H1 (cell line): ENCODE measurements at regions not wholly inside any gene's neighbourhood (a gene's known extent, or its start where the extent isn't known, plus 50 kb on each side); places are given as distances from the start of the nearest gene placed in this dataset.

Experiments used
- CTCF ChIA-PET: fragments of 300-600 bp; sonication (Branson Sonifier 250); formaldehyde crosslinking; loops from one replicate; lab custom pipeline; 2021; ENCODE audit not compliant: partially characterized antibody; lab: Charles Lee
- POLR2A ChIA-PET: fragments of 300-600 bp; sonication (Branson Sonifier 250); formaldehyde crosslinking; loops from one replicate; lab custom pipeline; 2021; ENCODE audit warnings: inconsistent platforms; ENCODE audit not compliant: partially characterized antibody; lab: Charles Lee
- DNase-seq, 2 experiments: peaks; one replicate each; pipeline versions ENCODE4 v3.0.0 to v3.0.0-alpha.2; 2010 to 2022; ENCODE audit warnings: low spot score in 2 of 2, low read depth in 1 of 2, mixed read lengths in 1 of 2
- FAIRE-seq: peaks from 2 replicates; lab custom pipeline; 2011; peaks lifted over from hg19 to GRCh38; lab: Jason Lieb, UNC
- H2AFZ ChIP-seq: 2 replicates; pipeline ENCODE4 v1.8.1; 2012; ENCODE audit warnings: low read length, inconsistent platforms
- H2AK5ac ChIP-seq: 2 replicates; pipeline ENCODE4 v1.6.1; 2013; ENCODE audit warnings: low read depth, low read length
- H2BK120ac ChIP-seq: replicated peaks from 2 replicates; pipeline ENCODE3; 2013; ENCODE audit warnings: low read depth, low read length, inconsistent platforms
- H2BK12ac ChIP-seq: 2 replicates; pipeline ENCODE4 v1.6.1; 2013; ENCODE audit warnings: low read depth, low read length
- H2BK15ac ChIP-seq: 2 replicates; pipeline ENCODE4 v1.6.1; 2013; ENCODE audit warnings: low read length
- H2BK20ac ChIP-seq: 2 replicates; pipeline ENCODE4 v1.6.1; 2013; ENCODE audit warnings: low read length
- H2BK5ac ChIP-seq: 2 replicates; pipeline ENCODE4 v1.6.1; 2013; ENCODE audit warnings: low read depth, low read length
- H3K14ac ChIP-seq: 2 replicates; pipeline ENCODE4 v1.6.1; 2013; ENCODE audit warnings: inconsistent platforms; ENCODE audit not compliant: insufficient read length
- H3K18ac ChIP-seq: 2 replicates; pipeline ENCODE4 v1.6.1; 2013; ENCODE audit warnings: low read length; ENCODE audit errors: extremely low read depth
- H3K23ac ChIP-seq: 2 replicates; pipeline ENCODE4 v1.6.1; 2013; ENCODE audit warnings: inconsistent platforms; ENCODE audit not compliant: insufficient read length
- H3K23me2 ChIP-seq: 2 replicates; pipeline ENCODE4 v1.6.1; 2013; ENCODE audit warnings: low read depth, low read length
- H3K27ac ChIP-seq: 2 replicates; pipeline ENCODE4 v1.6.1; 2011; ENCODE audit warnings: low read depth, low read length, inconsistent platforms
- H3K27me3 ChIP-seq, 4 experiments: replicated peaks in 1 of 4; 1 replicate in 1 of 4; 2 replicates in 3 of 4; pipeline versions ENCODE4 v1.6.1 to v1.8.1; 2011 to 2013; ENCODE audit warnings: low read length in 3 of 4, mild to moderate bottlenecking in 3 of 4, inconsistent platforms in 2 of 4, mixed read lengths in 2 of 4, moderate library complexity in 1 of 4; ENCODE audit not compliant: control insufficient read depth in 3 of 4, insufficient read depth in 3 of 4; ENCODE audit errors: extremely low read depth in 1 of 4
- H3K36me3 ChIP-seq, 4 experiments: 2 replicates each; pipeline versions ENCODE4 v1.6.1 to v1.8.1; 2011 to 2013; ENCODE audit warnings: mild to moderate bottlenecking in 4 of 4, low read length in 3 of 4, moderate library complexity in 2 of 4, control low read depth in 1 of 4, inconsistent platforms in 1 of 4; ENCODE audit not compliant: insufficient read depth in 4 of 4, control insufficient read depth in 2 of 4
- H3K4ac ChIP-seq: replicated peaks from 2 replicates; pipeline ENCODE3; 2013; ENCODE audit warnings: low read length, low read depth, mixed read lengths, inconsistent platforms; ENCODE audit not compliant: insufficient read length
- H3K4me1 ChIP-seq, 4 experiments: replicated peaks in 1 of 4; 1 replicate in 1 of 4; 2 replicates in 3 of 4; pipeline versions ENCODE4 v1.6.1 to v1.8.1; 2011 to 2013; ENCODE audit warnings: low read length in 3 of 4, inconsistent platforms in 2 of 4, mixed read lengths in 1 of 4; ENCODE audit not compliant: insufficient read depth in 4 of 4, control insufficient read depth in 3 of 4
- H3K4me2 ChIP-seq, 2 experiments: 2 replicates each; pipeline versions ENCODE4 v1.6.1 to v1.8.1; 2011 to 2013; ENCODE audit warnings: low read depth in 2 of 2, low read length in 2 of 2, control low read depth in 1 of 2, inconsistent platforms in 1 of 2, mild to moderate bottlenecking in 1 of 2; ENCODE audit not compliant: insufficient read depth in 1 of 2
- H3K4me3 ChIP-seq, 4 experiments: fragments of 200-600, 300-600 bp in 1 of 4; sonication (generic), shearing (Covaris generic), sonication (Bioruptor Twin) in 1 of 4; 2 replicates each; pipeline versions ENCODE4 v1.5.1 to v1.8.1; 2011 to 2016; ENCODE audit warnings: low read length in 4 of 4, low read depth in 3 of 4, control low read depth in 2 of 4, inconsistent platforms in 2 of 4, mild to moderate bottlenecking in 2 of 4, mixed read lengths in 1 of 4, moderate library complexity in 1 of 4; ENCODE audit not compliant: insufficient read depth in 2 of 4; ENCODE audit errors: extremely low read depth in 1 of 4
- H3K56ac ChIP-seq: replicated peaks from 2 replicates; pipeline ENCODE3; 2013; ENCODE audit warnings: low read depth, mild to moderate bottlenecking, mixed read lengths, low read length, inconsistent platforms; ENCODE audit not compliant: insufficient read length
- H3K79me1 ChIP-seq: 2 replicates; pipeline ENCODE4 v1.6.1; 2013; ENCODE audit warnings: low read depth, low read length, control low read depth
- H3K79me2 ChIP-seq, 2 experiments: 2 replicates each; pipeline versions ENCODE4 v1.6.1 to v1.8.1; 2012 to 2013; ENCODE audit warnings: low read length in 2 of 2, mild to moderate bottlenecking in 2 of 2, inconsistent platforms in 1 of 2; ENCODE audit not compliant: insufficient read depth in 2 of 2, control insufficient read depth in 1 of 2
- H3K9ac ChIP-seq, 4 experiments: replicated peaks in 1 of 4; 1 replicate in 1 of 4; 2 replicates in 3 of 4; pipeline versions ENCODE4 v1.6.1 to v1.8.1; 2011 to 2013; ENCODE audit warnings: low read depth in 3 of 4, low read length in 3 of 4, control low read depth in 2 of 4, mild to moderate bottlenecking in 2 of 4, moderate library complexity in 2 of 4, inconsistent platforms in 1 of 4; ENCODE audit errors: extremely low read depth in 1 of 4
- H3K9me3 ChIP-seq, 2 experiments: 2 replicates each; pipeline versions ENCODE4 v1.6.1 to v1.8.1; 2012 to 2013; ENCODE audit warnings: mild to moderate bottlenecking in 2 of 2, moderate library complexity in 2 of 2, control low read depth in 1 of 2, inconsistent platforms in 1 of 2, low read depth in 1 of 2, low read length in 1 of 2, mixed read lengths in 1 of 2; ENCODE audit not compliant: insufficient read depth in 2 of 2
- H4K20me1 ChIP-seq, 2 experiments: replicated peaks in 1 of 2; 2 replicates each; pipeline versions ENCODE3 to v1.8.1; 2011 to 2013; ENCODE audit warnings: inconsistent platforms in 2 of 2, low read length in 2 of 2, mild to moderate bottlenecking in 1 of 2; ENCODE audit not compliant: insufficient read depth in 2 of 2, control insufficient read depth in 1 of 2
- H4K5ac ChIP-seq: 2 replicates; pipeline ENCODE4 v1.6.1; 2013; ENCODE audit warnings: low read length, low read depth, mixed read lengths, inconsistent platforms; ENCODE audit not compliant: insufficient read length
- H4K8ac ChIP-seq: 2 replicates; pipeline ENCODE4 v1.8.0; 2013; ENCODE audit warnings: mild to moderate bottlenecking, moderate library complexity, low read length, inconsistent platforms; ENCODE audit not compliant: insufficient read depth; ENCODE audit errors: extremely low read depth
- H4K91ac ChIP-seq: replicated peaks from 2 replicates; pipeline ENCODE3; 2013; ENCODE audit warnings: low read length, mixed read lengths, inconsistent platforms; ENCODE audit not compliant: insufficient read length
- BCL11A ChIP-seq, 2 experiments: IDR thresholded peaks; one replicate each; pipeline ENCODE4 v1.6.1; 2011; ENCODE audit warnings: low read depth in 2 of 2, low read length in 2 of 2, mild to moderate bottlenecking in 2 of 2
- CBX5 ChIP-seq: fragments of 300-800, 300-1000 bp; sonication (generic); IDR thresholded peaks from 2 replicates; pipeline ENCODE4 v1.7.1; 2016; ENCODE audit warnings: antibody characterized with exemption, low read length, low read depth
- JUN ChIP-seq: IDR thresholded peaks from 2 replicates; pipeline ENCODE4 v1.6.1; 2011; ENCODE audit warnings: low read depth, mild to moderate bottlenecking, improper control_type of control experiment, low read length
- MAFK ChIP-seq: IDR thresholded peaks from 2 replicates; pipeline ENCODE4 v1.6.1; 2012; ENCODE audit warnings: low read depth, mild to moderate bottlenecking, improper control_type of control experiment, low read length
- RNF2 ChIP-seq: fragments of 200-900, 300-1000 bp; sonication (generic); IDR thresholded peaks from 2 replicates; pipeline ENCODE4 v1.7.1; 2016; ENCODE audit warnings: borderline replicate concordance, low read depth, mild to moderate bottlenecking, antibody characterized with exemption, low read length; ENCODE audit not compliant: poor library complexity, severe bottlenecking; ENCODE audit errors: missing control alignments
- SIRT6 ChIP-seq: IDR thresholded peaks from one replicate; pipeline ENCODE4 v1.7.1; 2012; ENCODE audit warnings: low read length, inconsistent platforms
- SRF ChIP-seq: IDR thresholded peaks from 2 replicates; pipeline ENCODE4 v1.6.1; 2011; ENCODE audit warnings: mild to moderate bottlenecking, low read depth, low read length, moderate library complexity
- TAF1 ChIP-seq: IDR thresholded peaks from 2 replicates; pipeline ENCODE4 v1.6.1; 2011; ENCODE audit warnings: mild to moderate bottlenecking, low read depth, low read length
- USF2 ChIP-seq: IDR thresholded peaks from 2 replicates; pipeline ENCODE4 v1.6.1; 2011; ENCODE audit warnings: low read length, improper control_type of control experiment
- WGBS, 2 experiments: shearing (Covaris generic) in 1 of 2; methylation state at CpG; one replicate each; pipeline versions ENCODE4 v1.1.6 to v1.1.7; 2013 to 2015; ENCODE audit warnings: low lambda C conversion rate in 2 of 2, mixed read lengths in 2 of 2, inconsistent platforms in 1 of 2, low coverage in 1 of 2, missing lambda C conversion rate in 1 of 2; ENCODE audit not compliant: insufficient replicate concordance in 2 of 2, insufficient coverage in 1 of 2, insufficient read length in 1 of 2; ENCODE audit errors: extremely low coverage in 1 of 2, missing lambda C conversion rate in 1 of 2; 5-methylcytosine and 5-hydroxymethylcytosine counted together

- no peak for DNase-seq
- no peaks in the 10 kb centered on the region for H4K20me1 ChIP-seq
- CTCF ChIA-PET = interaction anchor here (0.5 to 1.6 kb wide), 3 partner anchors 10 to 36 kb away, joined by 3 to 6 read pairs (median 4); no protein-coding TSS in a partner anchor
Measured at GRCh38 chr9:115633104-115633503, 515.1 kb upstream of the TNC start.

More at GRCh38 chr9:115633104-115633503, 515.1 kb upstream of the TNC start:
- TF ChIP-seq JUN = no peak
- TF ChIP-seq USF2 = no peak
- TF ChIP-seq MAFK = no peak
- TF ChIP-seq SRF = no peak
- no peak for TF ChIP-seq CBX5
- TF ChIP-seq TAF1 = no peak
- TF ChIP-seq RNF2 = no peak
- no peak for TF ChIP-seq BCL11A (IDR thresholded peaks at IDR 0.05; ENCODE audit: low read depth in 2 of 2, low read length in 2 of 2)
- TF ChIP-seq SIRT6 = no peak
- WGBS, 2 experiments = 83% methylated on average over 3 of the region's 3 CpGs; no CpG with 5 or more reads in 1 of the 2 experiments
- Histone ChIP-seq H2BK5ac (no peak overlapping the region), H2BK15ac (no peak overlapping the region), H3K27ac (no peak overlapping the region), H4K91ac (no peak overlapping the region), H3K4me2 (no peak overlapping the region), H4K5ac (no peak overlapping the region), H3K23ac (no peak overlapping the region), H3K9me3 (no peaks in the 10 kb centered on the region), H2BK120ac (no peak overlapping the region), H3K18ac (no peak overlapping the region), H3K4ac (no peak overlapping the region), H2BK12ac (no peak overlapping the region), H3K27me3 (0 out of 7 replicates have a peak, but pooled peaks cover 0 to 2% (median 0%) of the 10 kb centered on the region in 4 experiments), H3K79me2 (no peaks in the 10 kb centered on the region), H4K8ac (no peak overlapping the region), H3K23me2 (no peaks in the 10 kb centered on the region), H3K14ac (no peak overlapping the region), H3K56ac (no peak overlapping the region), H3K9ac (no peak overlapping the region), H3K79me1 (no peaks in the 10 kb centered on the region), H2BK20ac (no peak overlapping the region), H2AK5ac (no peak overlapping the region), H2AFZ (no peak overlapping the region), H3K4me3 (no peak overlapping the region), H3K36me3 (no peaks in the 10 kb centered on the region), H3K4me1 (peaks cover 0 to 4% (median 2%) of the 10 kb centered on the region in 4 experiments; a peak in 4 of 7 replicates)
- FAIRE-seq = no peak
- POLR2A ChIA-PET = no interaction called here
